Brain microvascular endothelial cell (primary cell): ENCODE measurements at regions not wholly inside any gene's neighbourhood (a gene's known extent, or its start where the extent isn't known, plus 50 kb on each side); places are given as distances from the start of the nearest gene placed in this dataset.

Experiments used
- DNase-seq: peaks from one replicate; pipeline ENCODE4 v3.0.0-alpha.2; 2020
- H3K27ac ChIP-seq: fragments of 250-450 bp; sonication (Bioruptor Pico); 2 replicates; pipeline ENCODE4 v1.5.1; 2020; ENCODE audit warnings: mild to moderate bottlenecking, moderate library complexity
- H3K27me3 ChIP-seq: fragments of 250-450 bp; sonication (Bioruptor Pico); replicated peaks from 2 replicates; pipeline ENCODE4 v1.5.1; 2020; ENCODE audit warnings: mild to moderate bottlenecking
- H3K36me3 ChIP-seq: fragments of 250-450 bp; sonication (Bioruptor Pico); replicated peaks from 2 replicates; pipeline ENCODE4 v1.5.1; 2020; ENCODE audit warnings: mild to moderate bottlenecking
- H3K4me3 ChIP-seq: 2 replicates; pipeline ENCODE4 v1.5.1; 2011; ENCODE audit warnings: low read depth, mild to moderate bottlenecking, control low read depth, low read length, moderate library complexity
- CTCF ChIP-seq: IDR thresholded peaks from 2 replicates; pipeline ENCODE4 v1.5.1; 2011; ENCODE audit warnings: low read depth, mild to moderate bottlenecking, moderate library complexity, low read length, control low read depth, inconsistent platforms; ENCODE audit errors: missing control alignments
- in situ Hi-C: cut with HindIII; loops from 2 replicates; pipeline ENCODE4 v1.10.0; 2017; ENCODE audit warnings: low sequenced_read_pairs, low pct_ligation_motif_present

GRCh38 chr14:97275276-97275675 is 478.1 kb downstream of the VRK1 start:
- no peak overlapping the region for H3K4me3 ChIP-seq
- no peak overlapping the region for H3K27ac ChIP-seq
- H3K36me3 ChIP-seq, result no peaks in the 10 kb centered on the region
- TF ChIP-seq CTCF, result no peak
- in situ Hi-C loops, result no loop called here
- no peak for DNase-seq
- H3K27me3 ChIP-seq, result no peaks in the 10 kb centered on the region

GRCh38 chr14:97276573-97276972 is 479.4 kb downstream of the VRK1 start:
- Histone ChIP-seq H3K36me3 (no peaks in the 10 kb centered on the region), H3K27ac (no peak overlapping the region), H3K4me3 (no peak overlapping the region), H3K27me3 (no peaks in the 10 kb centered on the region)
- DNase-seq, result no peak
- no peak for TF ChIP-seq CTCF
- in situ Hi-C loops, result no loop called here

GRCh38 chr14:97277711-97278110 is 480.5 kb downstream of the VRK1 start:
- TF ChIP-seq CTCF, result no peak
- Histone ChIP-seq H3K27me3 (no peaks in the 10 kb centered on the region), H3K27ac (no peak overlapping the region), H3K36me3 (no peaks in the 10 kb centered on the region), H3K4me3 (no peak overlapping the region)
- no peak for DNase-seq
- in situ Hi-C loops, result no loop called here

GRCh38 chr14:97280526-97280925 is 483.3 kb downstream of the VRK1 start:
- DNase-seq, result no peak
- Histone ChIP-seq H3K27me3 (no peaks in the 10 kb centered on the region), H3K4me3 (no peak overlapping the region), H3K36me3 (no peaks in the 10 kb centered on the region), H3K27ac (no peak overlapping the region)
- in situ Hi-C loops, result no loop called here
- no peak for TF ChIP-seq CTCF

- in situ Hi-C loops, result no loop called here
- Histone ChIP-seq H3K27ac (no peak overlapping the region), H3K27me3 (no peaks in the 10 kb centered on the region), H3K36me3 (no peaks in the 10 kb centered on the region), H3K4me3 (no peak overlapping the region)
- no peak for DNase-seq
- TF ChIP-seq CTCF, result no peak
Measured at GRCh38 chr14:97281741-97282140, 484.6 kb downstream of the VRK1 start.

- H3K36me3 ChIP-seq, result no peaks in the 10 kb centered on the region
- no peak overlapping the region for H3K4me3 ChIP-seq
- DNase-seq, result no peak
- no peaks in the 10 kb centered on the region for H3K27me3 ChIP-seq
- TF ChIP-seq CTCF, result no peak
- no peak overlapping the region for H3K27ac ChIP-seq
- in situ Hi-C loops, result no loop called here
Measured at GRCh38 chr14:97282210-97283004, 485.2 kb downstream of the VRK1 start.
